IMR-90 (cell line): ENCODE measurements at regions not wholly inside any gene's neighbourhood (a gene's known extent, or its start where the extent isn't known, plus 50 kb on each side); places are given as distances from the start of the nearest gene placed in this dataset.

Source experiments
- ATAC-seq: fragments of 200-7000 bp; cut with Tn5 transposase; 2 replicates; pipeline ENCODE4 v1.9.1; 2020; ENCODE audit warnings: low read depth, mild to moderate bottlenecking, moderate library complexity
- BruUV-seq: library from RNA; stranded (reverse); fragments of 400-500 nt; replicated peaks from 2 replicates; lab custom pipeline; 2021; lab: Mats Ljungman, UMichigan
- CTCF ChIA-PET: fragments of 300-600 bp; formaldehyde crosslinking; extraction: SDS; loops from one replicate; lab custom pipeline; 2021; ENCODE audit warnings: antibody characterized with exemption; lab: Yijun Ruan, JAX
- POLR2A ChIA-PET: fragments of 300-600 bp; sonication (Branson Sonifier 250); formaldehyde crosslinking; loops from one replicate; lab custom pipeline; 2022; ENCODE audit warnings: antibody characterized with exemption; ENCODE audit not compliant: unreplicated experiment; lab: Charles Lee
- DNase-seq: peaks from one replicate; pipeline ENCODE4 v3.0.0; 2013
- H2AFZ ChIP-seq: replicated peaks from 2 replicates; pipeline ENCODE3; 2013; ENCODE audit warnings: low read length, mild to moderate bottlenecking; ENCODE audit not compliant: poor library complexity
- H2AK5ac ChIP-seq: 2 replicates; pipeline ENCODE4 v1.6.1; 2013; ENCODE audit warnings: low read depth, low read length, inconsistent platforms
- H2AK9ac ChIP-seq: replicated peaks from 2 replicates; pipeline ENCODE3; 2013; ENCODE audit warnings: mild to moderate bottlenecking, low read depth, low read length, moderate library complexity; ENCODE audit not compliant: poor library complexity
- H2BK120ac ChIP-seq: 2 replicates; pipeline ENCODE4 v1.6.1; 2013; ENCODE audit warnings: low read depth, low read length, inconsistent platforms
- H2BK15ac ChIP-seq: 3 replicates; pipeline ENCODE4 v1.6.1; 2013; ENCODE audit warnings: low read depth, low read length, inconsistent platforms
- H2BK20ac ChIP-seq: 2 replicates; pipeline ENCODE4 v1.6.1; 2013; ENCODE audit warnings: low read depth, mild to moderate bottlenecking, inconsistent platforms, low read length, moderate library complexity
- H2BK5ac ChIP-seq: 2 replicates; pipeline ENCODE4 v1.6.1; 2013; ENCODE audit warnings: mild to moderate bottlenecking, low read depth, low read length, inconsistent platforms; ENCODE audit not compliant: poor library complexity, severe bottlenecking
- H3K14ac ChIP-seq: replicated peaks from 2 replicates; pipeline ENCODE4 v1.6.1; 2013; ENCODE audit warnings: low read depth, low read length, inconsistent platforms
- H3K18ac ChIP-seq: 2 replicates; pipeline ENCODE4 v1.6.1; 2013; ENCODE audit warnings: low read depth, low read length, control low read depth
- H3K23ac ChIP-seq: 2 replicates; pipeline ENCODE4 v1.6.1; 2013; ENCODE audit warnings: low read depth, low read length, inconsistent platforms
- H3K27ac ChIP-seq: 2 replicates; pipeline ENCODE4 v1.5.1; 2013; ENCODE audit warnings: mild to moderate bottlenecking, control low read depth, low read length; ENCODE audit not compliant: insufficient read depth
- H3K27me3 ChIP-seq: 2 replicates; pipeline ENCODE4 v1.6.1; 2013; ENCODE audit warnings: low read length; ENCODE audit not compliant: control insufficient read depth, insufficient read depth
- H3K36me3 ChIP-seq: 2 replicates; pipeline ENCODE4 v1.6.1; 2013; ENCODE audit warnings: low read length, mixed read lengths; ENCODE audit not compliant: control insufficient read depth, insufficient read depth
- H3K4ac ChIP-seq: 2 replicates; pipeline ENCODE4 v1.6.1; 2013; ENCODE audit warnings: low read depth, low read length, inconsistent platforms
- H3K4me1 ChIP-seq: 2 replicates; pipeline ENCODE4 v1.6.1; 2013; ENCODE audit warnings: low read length, mixed read lengths; ENCODE audit not compliant: control insufficient read depth, insufficient read depth
- H3K4me2 ChIP-seq: 2 replicates; pipeline ENCODE4 v1.6.1; 2013; ENCODE audit warnings: low read depth, mild to moderate bottlenecking, control low read depth, low read length, moderate library complexity
- H3K4me3 ChIP-seq: 2 replicates; pipeline ENCODE4 v1.5.1; 2013; ENCODE audit warnings: low read depth, mild to moderate bottlenecking, control low read depth, low read length, moderate library complexity; ENCODE audit not compliant: insufficient read depth
- H3K56ac ChIP-seq: 2 replicates; pipeline ENCODE4 v1.6.1; 2013; ENCODE audit warnings: low read length, inconsistent platforms; ENCODE audit not compliant: insufficient read depth; ENCODE audit errors: extremely low read depth
- H3K79me1 ChIP-seq, 2 experiments: 2 replicates each; pipeline ENCODE4 v1.6.1; 2013; ENCODE audit warnings: low read length in 2 of 2, inconsistent platforms in 1 of 2, low read depth in 1 of 2
- H3K9ac ChIP-seq: 2 replicates; pipeline ENCODE4 v1.6.1; 2013; ENCODE audit warnings: low read depth, low read length, control low read depth
- H3K9me1 ChIP-seq: 2 replicates; pipeline ENCODE4 v1.6.1; 2013; ENCODE audit warnings: low read length, inconsistent platforms; ENCODE audit not compliant: insufficient read depth
- H3K9me3 ChIP-seq: 2 replicates; pipeline ENCODE4 v1.6.1; 2013; ENCODE audit warnings: low read length; ENCODE audit not compliant: control insufficient read depth, insufficient read depth
- H4K20me1 ChIP-seq: 2 replicates; pipeline ENCODE4 v1.6.1; 2013; ENCODE audit warnings: low read length, inconsistent platforms; ENCODE audit not compliant: insufficient read depth
- H4K5ac ChIP-seq: 2 replicates; pipeline ENCODE4 v1.6.1; 2013; ENCODE audit warnings: mild to moderate bottlenecking, low read depth, low read length, control low read depth
- H4K8ac ChIP-seq, 2 experiments: 2 replicates each; pipeline ENCODE4 v1.6.1; 2013; ENCODE audit warnings: low read depth in 2 of 2, low read length in 2 of 2, control low read depth in 1 of 2, inconsistent platforms in 1 of 2
- H4K91ac ChIP-seq: 2 replicates; pipeline ENCODE4 v1.6.1; 2013; ENCODE audit warnings: low read depth, low read length, inconsistent platforms; ENCODE audit not compliant: insufficient read depth
- MAFK ChIP-seq: IDR thresholded peaks from 2 replicates; pipeline ENCODE4 v1.6.1; 2012; ENCODE audit warnings: low read depth, low read length, improper control_type of control experiment
- POLR2A ChIP-seq: IDR thresholded peaks from 2 replicates; pipeline ENCODE4 v1.6.1; 2012; ENCODE audit warnings: mild to moderate bottlenecking, low read depth, low read length
- RAD21 ChIP-seq: IDR thresholded peaks from 2 replicates; pipeline ENCODE4 v1.6.1; 2012; ENCODE audit warnings: low read length, improper control_type of control experiment
- SMC3 ChIP-seq: fragments of 150-350 bp; IDR thresholded peaks from 2 replicates; pipeline ENCODE4 v1.6.1; 2016; ENCODE audit warnings: low read depth, mild to moderate bottlenecking, antibody characterized with exemption, low read length, moderate library complexity
- USF2 ChIP-seq: fragments of 150-350 bp; IDR thresholded peaks from 2 replicates; pipeline ENCODE4 v1.6.1; 2017; ENCODE audit warnings: mild to moderate bottlenecking, antibody characterized with exemption, low read length, low read depth
- WGBS, 2 experiments: methylation state at CpG; one replicate each; pipeline versions ENCODE4 v1.1.5 to v1.1.7; 2013; ENCODE audit warnings: missing lambda C conversion rate in 2 of 2; ENCODE audit not compliant: insufficient read length in 1 of 2; ENCODE audit errors: extremely low coverage in 2 of 2; 5-methylcytosine and 5-hydroxymethylcytosine counted together
- dilution Hi-C: fragments of 300-500 bp; cut with HindIII; formaldehyde crosslinking; loops from one replicate; pipeline ENCODE4 v1.14.3; 2018; ENCODE audit warnings: low sequenced_read_pairs; ENCODE audit not compliant: unreplicated experiment
- in situ Hi-C: fragments of 300-500 bp; cut with MboI; formaldehyde crosslinking; loops from 3 replicates; pipeline ENCODE4 v1.14.3; 2019; ENCODE audit warnings: low sequenced_read_pairs, inconsistent platforms, mixed read lengths
- intact Hi-C: fragments of 100-400 bp; cut with micrococcal nuclease; formaldehyde crosslinking; loops from 2 replicates; pipeline ENCODE4 v1.10.0; 2022

GRCh38 chr4:91653067-91653466 lies 650.7 kb upstream of the GRID2 start:
- H3K9me1 ChIP-seq, result no peaks in the 10 kb centered on the region
- H3K27ac ChIP-seq, result no peak overlapping the region
- intact Hi-C loops (no loop called here), dilution Hi-C loops (no loop called here), in situ Hi-C loops (no loop called here)
- H2BK20ac ChIP-seq, result no peak overlapping the region
- no TSS peak for BruUV-seq
- no peaks in the 10 kb centered on the region for H3K79me1 ChIP-seq
- no peaks in the 10 kb centered on the region for H3K27me3 ChIP-seq
- DNase-seq (no peak), ATAC-seq (no peak)
- H3K4me3 ChIP-seq, result no peak overlapping the region
- no peak overlapping the region for H3K14ac ChIP-seq
- no peak overlapping the region for H3K56ac ChIP-seq
- no peaks in the 10 kb centered on the region for H3K36me3 ChIP-seq
- no peak overlapping the region for H4K91ac ChIP-seq
- no CpG with 5 or more reads among the region's 1 CpG for WGBS, 2 experiments
- H3K4ac ChIP-seq, result no peak overlapping the region
- no peak overlapping the region for H2AK5ac ChIP-seq
- H2AFZ ChIP-seq, result no peak overlapping the region
- POLR2A ChIA-PET, result no interaction called here
- H3K9me3 ChIP-seq, result peaks cover 2% of the 10 kb centered on the region; the same call in 1 of the 2 replicates
- H2BK5ac ChIP-seq, result no peak overlapping the region
- H2AK9ac ChIP-seq, result no peak overlapping the region
- CTCF ChIA-PET, result no interaction called here
- H3K4me1 ChIP-seq, result no peaks in the 10 kb centered on the region
- H2BK120ac ChIP-seq, result no peak overlapping the region
- H4K8ac ChIP-seq, result no peak overlapping the region
- no peak overlapping the region for H3K9ac ChIP-seq
- TF ChIP-seq RAD21 (no peak), MAFK (no peak), POLR2A (no peak), USF2 (no peak), SMC3 (no peak)
- H3K23ac ChIP-seq, result no peak overlapping the region
- H4K20me1 ChIP-seq, result no peaks in the 10 kb centered on the region
- no peak overlapping the region for H3K18ac ChIP-seq
- H3K4me2 ChIP-seq, result no peak overlapping the region
- no peak overlapping the region for H4K5ac ChIP-seq
- H2BK15ac ChIP-seq, result no peak overlapping the region
